DND-41 (cell line): ENCODE measurements at regions not wholly inside any gene's neighbourhood (a gene's known extent, or its start where the extent isn't known, plus 50 kb on each side); places are given as distances from the start of the nearest gene placed in this dataset.

Experiments used
- CTCF ChIP-seq: IDR thresholded peaks from 2 replicates; pipeline ENCODE4 v1.5.1; 2012; ENCODE audit warnings: borderline replicate concordance, low read length, moderate library complexity, mild to moderate bottlenecking; ENCODE audit not compliant: poor library complexity, severe bottlenecking; ENCODE audit errors: extremely low read depth
- EZH2 ChIP-seq: IDR thresholded peaks from 3 replicates; pipeline ENCODE4 v1.6.1; 2012; ENCODE audit warnings: borderline replicate concordance, low read depth, mild to moderate bottlenecking, moderate library complexity, low read length, inconsistent platforms; ENCODE audit not compliant: severe bottlenecking

- no peak for TF ChIP-seq CTCF
- TF ChIP-seq EZH2: no peak
Measured at GRCh38 chr16:73608911-73609310, 561.0 kb upstream of the ZFHX3 start.
